ENCODE measurements at regions not wholly inside any gene's neighbourhood (a gene's known extent, or its start where the extent isn't known, plus 50 kb on each side); places are given as distances from the start of the nearest gene placed in this dataset.

DNA sequence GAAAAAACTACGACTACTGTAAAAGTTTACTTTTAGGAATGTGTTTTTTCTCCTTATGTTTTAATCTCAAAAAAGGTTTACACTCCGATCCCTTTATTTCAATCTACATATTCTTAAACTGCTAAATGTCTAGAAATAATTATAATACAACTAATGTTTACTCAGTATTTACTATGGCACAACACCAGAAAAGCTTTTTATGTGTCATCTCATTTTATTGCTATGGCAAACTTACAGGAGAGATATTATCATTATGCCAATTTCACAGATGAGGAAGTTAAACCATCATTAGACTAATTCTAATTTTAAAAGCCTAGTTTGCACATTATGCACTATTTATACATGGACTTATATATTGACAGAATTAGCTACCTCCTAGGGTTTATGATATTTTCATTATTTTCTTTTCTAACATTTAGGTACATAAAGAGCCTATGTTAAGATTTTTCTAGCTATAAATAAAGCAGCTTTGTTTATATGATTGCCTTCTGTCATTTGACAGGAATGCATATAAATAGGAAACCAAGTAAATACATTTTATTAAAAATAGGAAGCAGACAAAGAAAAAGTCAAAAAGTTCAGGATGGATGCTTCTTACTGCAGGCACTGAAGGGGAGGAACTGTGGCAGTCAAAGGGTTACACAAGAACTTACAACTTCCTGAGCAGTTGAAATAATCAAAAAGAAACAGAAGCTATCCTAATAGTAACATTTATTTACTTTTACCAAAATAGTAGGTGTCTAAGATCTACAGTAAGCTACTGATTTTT is 442.4 kb downstream of the LTN1 start:
- Histone ChIP-seq H3K27me3 (replicated peaks) (no peaks in the 10 kb centered on the region), H3K4me3 (ENCODE audit: low read depth, low read length) (no peak overlapping the region), H3K27ac (no peak overlapping the region), H3K36me3 (replicated peaks) (no peaks in the 10 kb centered on the region)
- in situ Hi-C loops (cut with HindIII; ENCODE audit: low pct_ligation_motif_present, low sequenced_read_pairs) = no loop called here
- TF ChIP-seq, protein P1, sequence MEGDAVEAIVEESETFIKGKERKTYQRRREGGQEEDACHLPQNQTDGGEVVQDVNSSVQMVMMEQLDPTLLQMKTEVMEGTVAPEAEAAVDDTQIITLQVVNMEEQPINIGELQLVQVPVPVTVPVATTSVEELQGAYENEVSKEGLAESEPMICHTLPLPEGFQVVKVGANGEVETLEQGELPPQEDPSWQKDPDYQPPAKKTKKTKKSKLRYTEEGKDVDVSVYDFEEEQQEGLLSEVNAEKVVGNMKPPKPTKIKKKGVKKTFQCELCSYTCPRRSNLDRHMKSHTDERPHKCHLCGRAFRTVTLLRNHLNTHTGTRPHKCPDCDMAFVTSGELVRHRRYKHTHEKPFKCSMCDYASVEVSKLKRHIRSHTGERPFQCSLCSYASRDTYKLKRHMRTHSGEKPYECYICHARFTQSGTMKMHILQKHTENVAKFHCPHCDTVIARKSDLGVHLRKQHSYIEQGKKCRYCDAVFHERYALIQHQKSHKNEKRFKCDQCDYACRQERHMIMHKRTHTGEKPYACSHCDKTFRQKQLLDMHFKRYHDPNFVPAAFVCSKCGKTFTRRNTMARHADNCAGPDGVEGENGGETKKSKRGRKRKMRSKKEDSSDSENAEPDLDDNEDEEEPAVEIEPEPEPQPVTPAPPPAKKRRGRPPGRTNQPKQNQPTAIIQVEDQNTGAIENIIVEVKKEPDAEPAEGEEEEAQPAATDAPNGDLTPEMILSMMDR (IDR thresholded peaks at IDR 0.05; ENCODE audit: low read depth, low read length, missing control alignments) = no peak
- DNase-seq = no peak

DNA sequence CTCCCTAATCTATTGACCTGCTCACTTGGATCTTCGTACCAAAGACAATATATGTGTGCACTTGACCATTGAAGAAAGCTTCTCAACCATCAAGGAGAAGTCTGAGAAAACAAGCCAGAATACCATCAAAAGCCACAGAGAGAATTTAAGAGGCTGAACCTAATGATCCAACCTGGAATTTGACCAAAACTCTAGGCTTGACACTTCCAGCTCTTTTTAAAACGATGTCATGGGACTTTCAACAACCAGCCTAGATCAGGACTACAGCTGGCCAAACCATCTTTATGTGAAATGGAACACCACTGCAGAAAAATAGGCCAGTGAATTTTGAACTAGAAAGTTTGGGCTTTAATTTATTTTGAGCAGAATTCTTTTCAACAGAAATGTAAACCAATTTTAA is 444.4 kb downstream of the LTN1 start:
- in situ Hi-C loops (cut with HindIII; ENCODE audit: low pct_ligation_motif_present, low sequenced_read_pairs) = no loop called here
- no peak for DNase-seq
- Histone ChIP-seq H3K4me3 (ENCODE audit: low read depth, low read length) (no peak overlapping the region), H3K27me3 (replicated peaks) (no peaks in the 10 kb centered on the region), H3K36me3 (replicated peaks) (no peaks in the 10 kb centered on the region), H3K27ac (no peak overlapping the region)
- TF ChIP-seq, protein P1 (IDR thresholded peaks at IDR 0.05; ENCODE audit: low read depth, low read length, missing control alignments) = no peak

DNA sequence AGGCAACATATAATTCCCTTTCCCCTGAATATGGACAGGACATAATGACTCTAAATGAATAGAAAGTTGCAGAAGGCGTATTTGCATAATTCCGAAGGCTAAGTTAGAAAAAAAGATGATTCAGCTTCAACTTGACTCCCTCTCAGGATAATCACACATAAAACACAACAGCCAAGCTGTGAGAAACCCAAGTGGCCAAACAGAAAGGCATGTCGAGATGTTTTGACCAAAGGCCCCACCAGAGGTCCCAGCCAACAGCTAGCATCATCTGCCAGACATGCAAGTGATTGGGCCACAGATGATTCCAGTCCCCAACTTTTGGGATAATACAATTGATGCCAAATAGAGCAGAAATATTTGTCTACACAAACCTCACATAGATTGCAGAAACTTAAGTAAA is 444.9 kb downstream of the LTN1 start:
- TF ChIP-seq, protein P1 (IDR thresholded peaks at IDR 0.05; ENCODE audit: low read depth, low read length, missing control alignments) = no peak
- in situ Hi-C loops (cut with HindIII; ENCODE audit: low pct_ligation_motif_present, low sequenced_read_pairs) = no loop called here
- Histone ChIP-seq H3K27ac (no peak overlapping the region), H3K36me3 (replicated peaks) (no peaks in the 10 kb centered on the region), H3K27me3 (replicated peaks) (no peaks in the 10 kb centered on the region), H3K4me3 (ENCODE audit: low read depth, low read length) (no peak overlapping the region)
- no peak for DNase-seq

DNA sequence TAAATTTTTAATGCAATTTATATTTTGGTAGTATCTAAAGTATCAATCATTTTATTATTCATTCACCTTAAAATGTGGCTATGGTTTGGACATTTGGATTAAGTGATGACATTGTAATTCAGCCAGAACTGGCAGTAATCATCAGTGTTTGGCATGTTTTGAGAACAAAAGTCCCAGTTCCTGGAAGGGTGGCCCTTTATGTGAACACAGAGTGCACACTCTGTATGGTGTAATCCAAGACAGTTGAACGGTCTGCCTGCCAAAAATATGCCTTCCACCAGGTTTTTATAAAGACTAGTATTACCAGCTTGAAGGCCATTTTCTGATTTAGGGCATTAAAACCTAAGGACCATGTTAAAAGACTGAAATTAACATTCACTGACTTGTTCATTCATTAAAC is 448.7 kb downstream of the LTN1 start:
- H3K27me3 ChIP-seq (replicated peaks) = no peaks in the 10 kb centered on the region
- H3K36me3 ChIP-seq (replicated peaks) = no peaks in the 10 kb centered on the region
- DNase-seq = no peak
- in situ Hi-C loops (cut with HindIII; ENCODE audit: low pct_ligation_motif_present, low sequenced_read_pairs) = no loop called here
- no peak overlapping the region for H3K27ac ChIP-seq
- H3K4me3 ChIP-seq (ENCODE audit: low read depth, low read length) = no peak overlapping the region
- TF ChIP-seq, protein P1 (IDR thresholded peaks at IDR 0.05; ENCODE audit: low read depth, low read length, missing control alignments) = no peak

DNA sequence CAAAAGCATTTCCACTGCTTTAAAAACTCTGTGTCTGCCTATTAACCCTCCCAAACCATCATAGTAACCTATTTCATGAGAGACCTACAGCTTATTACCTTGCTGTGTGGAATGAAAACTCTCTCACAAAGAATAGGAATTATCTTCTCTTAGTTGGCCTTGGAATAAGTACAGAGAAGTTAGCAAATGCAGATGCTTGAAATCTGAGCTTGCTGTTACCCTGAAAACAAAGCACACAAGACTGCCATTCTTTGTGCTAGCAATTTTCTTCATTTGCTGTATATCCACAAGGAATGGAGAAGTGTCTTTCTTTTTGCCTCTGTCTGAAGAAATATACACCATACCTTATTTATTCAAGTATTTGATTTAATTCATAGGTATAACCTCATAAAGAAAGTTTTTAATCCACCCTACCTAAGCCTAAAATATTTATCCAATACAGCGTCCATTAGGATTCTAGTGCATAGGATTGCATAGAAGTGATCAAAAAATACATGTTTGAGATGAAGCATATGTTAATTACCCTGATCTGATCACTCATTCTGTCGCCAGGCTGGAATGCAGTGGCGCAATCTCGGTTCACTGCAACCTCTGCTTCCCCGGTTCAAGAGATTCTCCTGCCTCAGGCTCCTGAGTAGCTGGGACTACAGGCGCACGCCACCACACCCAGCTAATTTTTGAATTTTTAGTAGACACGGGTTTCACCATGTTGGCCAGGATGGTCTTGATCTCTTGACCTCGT is 451.1 kb downstream of the LTN1 start:
- H3K4me3 ChIP-seq (ENCODE audit: low read depth, low read length) = no peak overlapping the region
- no peaks in the 10 kb centered on the region for H3K36me3 ChIP-seq (replicated peaks)
- TF ChIP-seq, protein P1 (IDR thresholded peaks at IDR 0.05; ENCODE audit: low read depth, low read length, missing control alignments) = no peak
- in situ Hi-C loops (cut with HindIII; ENCODE audit: low pct_ligation_motif_present, low sequenced_read_pairs) = no loop called here
- H3K27me3 ChIP-seq (replicated peaks) = no peaks in the 10 kb centered on the region
- no peak overlapping the region for H3K27ac ChIP-seq
- DNase-seq = no peak

Data from brain microvascular endothelial cell (primary cell).